Vagina (tissue), 2 donors: ENCODE measurements at regions not wholly inside any gene's neighbourhood (a gene's known extent, or its start where the extent isn't known, plus 50 kb on each side); places are given as distances from the start of the nearest gene placed in this dataset.
A peak's percentile ranks its signal among the peaks of the same experiment; 100 is the strongest.

Experiments
- DNase-seq, 2 donors: peaks; one replicate each; pipeline ENCODE4 v3.0.0-alpha.2; 2017; ENCODE audit errors: extremely low spot score in 2 of 2
- H3K27ac ChIP-seq: fragments of 200-600 bp; sonication (generic); one replicate; pipeline ENCODE4 v1.5.1; 2019
- H3K27me3 ChIP-seq: fragments of 200-600 bp; sonication (generic); one replicate; pipeline ENCODE4 v1.5.1; 2019
- H3K36me3 ChIP-seq, 2 donors: fragments of 200-600 bp; sonication (generic); one replicate each; pipeline ENCODE4 v1.5.1; 2017 to 2019
- H3K4me1 ChIP-seq: fragments of 200-600 bp; sonication (generic); one replicate; pipeline ENCODE4 v1.5.1; 2019
- H3K4me3 ChIP-seq, 2 donors: fragments of 200-600 bp; sonication (generic); 1 replicate in 1 of 2; 2 replicates in 1 of 2; pipeline ENCODE4 v1.5.1; 2016 to 2019
- H3K9me3 ChIP-seq: fragments of 200-600 bp; sonication (generic); one replicate; pipeline ENCODE4 v1.5.1; 2019
- CTCF ChIP-seq, 3 experiments: fragments of 450-650 bp in 2 of 3; fragments of 200-600 bp in 1 of 3; sonication (generic) in 1 of 3; IDR thresholded peaks; one replicate each; pipeline ENCODE4 v1.5.1; 2017 to 2019; ENCODE audit warnings: antibody characterized with exemption in 3 of 3, mild to moderate bottlenecking in 2 of 3, moderate library complexity in 2 of 3
- POLR2A ChIP-seq, 2 donors: fragments of 450-650 bp; IDR thresholded peaks; one replicate each; pipeline ENCODE4 v1.6.1; 2017; ENCODE audit warnings: antibody characterized with exemption in 2 of 2, mild to moderate bottlenecking in 2 of 2, moderate library complexity in 2 of 2
- POLR2AphosphoS5 ChIP-seq, 2 donors: sonication (generic); formaldehyde crosslinking; IDR thresholded peaks; one replicate each; pipeline ENCODE4 v1.9.0; 2017; ENCODE audit warnings: antibody characterized with exemption in 2 of 2, mild to moderate bottlenecking in 2 of 2, low read depth in 1 of 2; ENCODE audit not compliant: insufficient read depth in 1 of 2
- intact Hi-C: fragments of 100-400 bp; cut with DNase I; formaldehyde crosslinking; loops from one replicate; pipeline ENCODE4 v1.15.1; 2023

GRCh38 chr2:144079803-144080202 is 440.1 kb downstream of the ZEB2 start:
- H3K4me1 ChIP-seq = peaks cover 21% of the 10 kb centered on the region
- no peaks in the 10 kb centered on the region for H3K27me3 ChIP-seq
- no peak for TF ChIP-seq CTCF (IDR thresholded peaks at IDR 0.05)
- TF ChIP-seq POLR2A (IDR thresholded peaks at IDR 0.05) = no peak
- no peak for TF ChIP-seq POLR2AphosphoS5 (IDR thresholded peaks at IDR 0.05; ENCODE audit: insufficient read depth in 1 of 2, low read depth in 1 of 2)
- no peak overlapping the region for H3K27ac ChIP-seq
- intact Hi-C loops = no loop called here
- H3K4me3 ChIP-seq = no peak overlapping the region
- H3K36me3 ChIP-seq = no peaks in the 10 kb centered on the region
- no peak for DNase-seq
- no peaks in the 10 kb centered on the region for H3K9me3 ChIP-seq

- no peaks in the 10 kb centered on the region for H3K9me3 ChIP-seq
- no peaks in the 10 kb centered on the region for H3K27me3 ChIP-seq
- H3K4me3 ChIP-seq = no peak overlapping the region
- no peak overlapping the region for H3K27ac ChIP-seq
- intact Hi-C loops = no loop called here
- no peak for DNase-seq
- peaks cover 21% of the 10 kb centered on the region for H3K4me1 ChIP-seq
- no peak for TF ChIP-seq CTCF (IDR thresholded peaks at IDR 0.05)
- TF ChIP-seq POLR2A (IDR thresholded peaks at IDR 0.05) = no peak
- TF ChIP-seq POLR2AphosphoS5 (IDR thresholded peaks at IDR 0.05; ENCODE audit: insufficient read depth in 1 of 2, low read depth in 1 of 2) = no peak
- H3K36me3 ChIP-seq = no peaks in the 10 kb centered on the region
These were observed 440.9 kb downstream of the ZEB2 start for GRCh38 chr2:144078802-144079724.

- Histone ChIP-seq H3K4me3 (no peak overlapping the region), H3K27me3 (no peaks in the 10 kb centered on the region), H3K27ac (no peak overlapping the region), H3K4me1 (peaks cover 21% of the 10 kb centered on the region), H3K9me3 (no peaks in the 10 kb centered on the region), H3K36me3 (no peaks in the 10 kb centered on the region)
- TF ChIP-seq POLR2A (IDR thresholded peaks at IDR 0.05) (no peak), POLR2AphosphoS5 (IDR thresholded peaks at IDR 0.05; ENCODE audit: insufficient read depth in 1 of 2, low read depth in 1 of 2) (no peak), CTCF (IDR thresholded peaks at IDR 0.05) (no peak)
- intact Hi-C loops = no loop called here
- DNase-seq = no peak
These were observed 441.8 kb downstream of the ZEB2 start for GRCh38 chr2:144078106-144078505.

- DNase-seq = no peak
- H3K9me3 ChIP-seq = no peaks in the 10 kb centered on the region
- peaks cover 21% of the 10 kb centered on the region for H3K4me1 ChIP-seq
- H3K4me3 ChIP-seq = no peak overlapping the region
- no peaks in the 10 kb centered on the region for H3K27me3 ChIP-seq
- no peak overlapping the region for H3K27ac ChIP-seq
- TF ChIP-seq POLR2AphosphoS5 (IDR thresholded peaks at IDR 0.05; ENCODE audit: insufficient read depth in 1 of 2, low read depth in 1 of 2) = no peak
- TF ChIP-seq CTCF (IDR thresholded peaks at IDR 0.05) = no peak
- no peak for TF ChIP-seq POLR2A (IDR thresholded peaks at IDR 0.05)
- no peaks in the 10 kb centered on the region for H3K36me3 ChIP-seq
- intact Hi-C loops = no loop called here
These were observed 445.5 kb downstream of the ZEB2 start for GRCh38 chr2:144074450-144074849.

GRCh38 chr2:144071461-144071860 is 448.5 kb downstream of the ZEB2 start:
- Histone ChIP-seq H3K36me3 (no peaks in the 10 kb centered on the region), H3K4me3 (no peak overlapping the region), H3K27me3 (no peaks in the 10 kb centered on the region), H3K4me1 (peaks cover 5% of the 10 kb centered on the region), H3K9me3 (no peaks in the 10 kb centered on the region), H3K27ac (peak overlapping the region; percentile 46)
- TF ChIP-seq POLR2A (IDR thresholded peaks at IDR 0.05) = no peak
- TF ChIP-seq CTCF (IDR thresholded peaks at IDR 0.05) = no peak
- no peak for TF ChIP-seq POLR2AphosphoS5 (IDR thresholded peaks at IDR 0.05; ENCODE audit: insufficient read depth in 1 of 2, low read depth in 1 of 2)
- DNase-seq = no peak
- intact Hi-C loops = no loop called here
